ENCODE measurements at regions not wholly inside any gene's neighbourhood (a gene's known extent, or its start where the extent isn't known, plus 50 kb on each side); places are given as distances from the start of the nearest gene placed in this dataset.

- TF ChIP-seq POLR2A (IDR thresholded peaks at IDR 0.05; ENCODE audit: low read length) (no peak), GATA1 (IDR thresholded peaks at IDR 0.05; ENCODE audit: low read depth, low read length) (no peak)
Observed at GRCh38 chr14:101069666-101070362, 166.3 kb upstream of the RTL1 start.
